ENCODE measurements at regions not wholly inside any gene's neighbourhood (a gene's known extent, or its start where the extent isn't known, plus 50 kb on each side); places are given as distances from the start of the nearest gene placed in this dataset.

DNA sequence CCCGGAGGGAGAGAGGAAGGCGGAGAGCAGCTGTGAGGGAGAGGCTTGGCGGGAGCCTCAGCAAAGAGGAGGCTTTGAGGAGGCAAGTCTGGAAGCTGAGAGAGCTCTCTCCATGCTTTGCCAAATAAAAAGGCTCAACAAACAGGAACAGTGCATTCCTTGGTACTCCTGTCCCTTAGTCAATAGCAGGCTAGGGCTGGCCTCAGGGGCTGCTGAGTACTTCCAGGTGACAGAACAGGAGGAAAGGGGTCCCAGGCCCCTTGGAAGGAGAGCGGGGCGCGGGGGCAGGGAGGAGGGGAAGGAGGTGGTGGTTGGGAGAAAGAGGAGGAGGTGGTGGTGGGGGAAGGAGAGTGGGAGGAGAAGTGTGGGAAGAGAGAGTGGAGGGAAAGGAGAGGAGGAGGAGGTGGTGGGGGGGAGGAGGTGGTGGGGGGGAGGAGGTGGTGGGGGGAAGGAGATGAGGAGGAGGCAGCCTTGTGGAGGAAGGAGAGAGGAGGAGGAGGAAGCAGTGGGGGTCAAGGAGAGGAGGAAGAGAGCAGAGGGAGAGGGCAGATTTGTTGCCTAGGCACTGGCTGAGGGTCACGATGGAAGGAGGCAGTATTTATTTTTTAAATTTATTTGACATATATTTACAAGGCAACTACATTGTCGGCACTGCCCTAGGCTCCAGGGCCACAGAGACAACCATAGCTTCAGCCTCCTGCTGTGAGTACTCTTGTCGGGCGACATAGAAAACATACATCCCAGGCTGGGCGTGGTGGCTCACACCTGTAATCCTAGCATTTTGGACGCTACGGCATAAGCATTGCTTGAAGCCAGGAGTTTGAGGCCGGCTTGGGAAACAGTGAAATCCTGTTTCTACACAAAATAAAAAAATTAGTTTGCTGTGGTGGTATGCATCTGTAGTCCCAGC is 74.2 kb upstream of the ZBED5 start:
- TF ChIP-seq, protein P1, sequence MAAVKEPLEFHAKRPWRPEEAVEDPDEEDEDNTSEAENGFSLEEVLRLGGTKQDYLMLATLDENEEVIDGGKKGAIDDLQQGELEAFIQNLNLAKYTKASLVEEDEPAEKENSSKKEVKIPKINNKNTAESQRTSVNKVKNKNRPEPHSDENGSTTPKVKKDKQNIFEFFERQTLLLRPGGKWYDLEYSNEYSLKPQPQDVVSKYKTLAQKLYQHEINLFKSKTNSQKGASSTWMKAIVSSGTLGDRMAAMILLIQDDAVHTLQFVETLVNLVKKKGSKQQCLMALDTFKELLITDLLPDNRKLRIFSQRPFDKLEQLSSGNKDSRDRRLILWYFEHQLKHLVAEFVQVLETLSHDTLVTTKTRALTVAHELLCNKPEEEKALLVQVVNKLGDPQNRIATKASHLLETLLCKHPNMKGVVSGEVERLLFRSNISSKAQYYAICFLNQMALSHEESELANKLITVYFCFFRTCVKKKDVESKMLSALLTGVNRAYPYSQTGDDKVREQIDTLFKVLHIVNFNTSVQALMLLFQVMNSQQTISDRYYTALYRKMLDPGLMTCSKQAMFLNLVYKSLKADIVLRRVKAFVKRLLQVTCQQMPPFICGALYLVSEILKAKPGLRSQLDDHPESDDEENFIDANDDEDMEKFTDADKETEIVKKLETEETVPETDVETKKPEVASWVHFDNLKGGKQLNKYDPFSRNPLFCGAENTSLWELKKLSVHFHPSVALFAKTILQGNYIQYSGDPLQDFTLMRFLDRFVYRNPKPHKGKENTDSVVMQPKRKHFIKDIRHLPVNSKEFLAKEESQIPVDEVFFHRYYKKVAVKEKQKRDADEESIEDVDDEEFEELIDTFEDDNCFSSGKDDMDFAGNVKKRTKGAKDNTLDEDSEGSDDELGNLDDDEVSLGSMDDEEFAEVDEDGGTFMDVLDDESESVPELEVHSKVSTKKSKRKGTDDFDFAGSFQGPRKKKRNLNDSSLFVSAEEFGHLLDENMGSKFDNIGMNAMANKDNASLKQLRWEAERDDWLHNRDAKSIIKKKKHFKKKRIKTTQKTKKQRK (IDR thresholded peaks at IDR 0.05; ENCODE audit: low read depth, low read length) = no peak
- TF ChIP-seq, protein P2, sequence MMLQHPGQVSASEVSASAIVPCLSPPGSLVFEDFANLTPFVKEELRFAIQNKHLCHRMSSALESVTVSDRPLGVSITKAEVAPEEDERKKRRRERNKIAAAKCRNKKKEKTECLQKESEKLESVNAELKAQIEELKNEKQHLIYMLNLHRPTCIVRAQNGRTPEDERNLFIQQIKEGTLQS (IDR thresholded peaks at IDR 0.05; ENCODE audit: borderline replicate concordance, extremely low read depth, low read depth, low read length) = no peak
- no peak for TF ChIP-seq POLR2AphosphoS5 (IDR thresholded peaks at IDR 0.05; ENCODE audit: low read length)
- TF ChIP-seq, protein P3, sequence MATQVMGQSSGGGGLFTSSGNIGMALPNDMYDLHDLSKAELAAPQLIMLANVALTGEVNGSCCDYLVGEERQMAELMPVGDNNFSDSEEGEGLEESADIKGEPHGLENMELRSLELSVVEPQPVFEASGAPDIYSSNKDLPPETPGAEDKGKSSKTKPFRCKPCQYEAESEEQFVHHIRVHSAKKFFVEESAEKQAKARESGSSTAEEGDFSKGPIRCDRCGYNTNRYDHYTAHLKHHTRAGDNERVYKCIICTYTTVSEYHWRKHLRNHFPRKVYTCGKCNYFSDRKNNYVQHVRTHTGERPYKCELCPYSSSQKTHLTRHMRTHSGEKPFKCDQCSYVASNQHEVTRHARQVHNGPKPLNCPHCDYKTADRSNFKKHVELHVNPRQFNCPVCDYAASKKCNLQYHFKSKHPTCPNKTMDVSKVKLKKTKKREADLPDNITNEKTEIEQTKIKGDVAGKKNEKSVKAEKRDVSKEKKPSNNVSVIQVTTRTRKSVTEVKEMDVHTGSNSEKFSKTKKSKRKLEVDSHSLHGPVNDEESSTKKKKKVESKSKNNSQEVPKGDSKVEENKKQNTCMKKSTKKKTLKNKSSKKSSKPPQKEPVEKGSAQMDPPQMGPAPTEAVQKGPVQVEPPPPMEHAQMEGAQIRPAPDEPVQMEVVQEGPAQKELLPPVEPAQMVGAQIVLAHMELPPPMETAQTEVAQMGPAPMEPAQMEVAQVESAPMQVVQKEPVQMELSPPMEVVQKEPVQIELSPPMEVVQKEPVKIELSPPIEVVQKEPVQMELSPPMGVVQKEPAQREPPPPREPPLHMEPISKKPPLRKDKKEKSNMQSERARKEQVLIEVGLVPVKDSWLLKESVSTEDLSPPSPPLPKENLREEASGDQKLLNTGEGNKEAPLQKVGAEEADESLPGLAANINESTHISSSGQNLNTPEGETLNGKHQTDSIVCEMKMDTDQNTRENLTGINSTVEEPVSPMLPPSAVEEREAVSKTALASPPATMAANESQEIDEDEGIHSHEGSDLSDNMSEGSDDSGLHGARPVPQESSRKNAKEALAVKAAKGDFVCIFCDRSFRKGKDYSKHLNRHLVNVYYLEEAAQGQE (IDR thresholded peaks at IDR 0.05; ENCODE audit: low read depth, low read length) = no peak
- TF ChIP-seq, protein P4, sequence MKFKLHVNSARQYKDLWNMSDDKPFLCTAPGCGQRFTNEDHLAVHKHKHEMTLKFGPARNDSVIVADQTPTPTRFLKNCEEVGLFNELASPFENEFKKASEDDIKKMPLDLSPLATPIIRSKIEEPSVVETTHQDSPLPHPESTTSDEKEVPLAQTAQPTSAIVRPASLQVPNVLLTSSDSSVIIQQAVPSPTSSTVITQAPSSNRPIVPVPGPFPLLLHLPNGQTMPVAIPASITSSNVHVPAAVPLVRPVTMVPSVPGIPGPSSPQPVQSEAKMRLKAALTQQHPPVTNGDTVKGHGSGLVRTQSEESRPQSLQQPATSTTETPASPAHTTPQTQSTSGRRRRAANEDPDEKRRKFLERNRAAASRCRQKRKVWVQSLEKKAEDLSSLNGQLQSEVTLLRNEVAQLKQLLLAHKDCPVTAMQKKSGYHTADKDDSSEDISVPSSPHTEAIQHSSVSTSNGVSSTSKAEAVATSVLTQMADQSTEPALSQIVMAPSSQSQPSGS (IDR thresholded peaks at IDR 0.05; ENCODE audit: low read length) = no peak
